Fibroblast of villous mesenchyme (primary cell): ENCODE measurements at regions not wholly inside any gene's neighbourhood (a gene's known extent, or its start where the extent isn't known, plus 50 kb on each side); places are given as distances from the start of the nearest gene placed in this dataset.
"Not testable (repeated sequence)": the region's sequence is repeated elsewhere in the genome, so short reads cannot be mapped to it uniquely, and the experiment has no call there.

Experiments used
- DNase-seq: peaks from one replicate; pipeline ENCODE4 v3.0.0-alpha.2; 2010; ENCODE audit warnings: low read depth
- H3K4me3 ChIP-seq: 2 replicates; pipeline ENCODE4 v1.5.1; 2011; ENCODE audit warnings: low read depth, mild to moderate bottlenecking, low read length

- not testable (repeated sequence) for H3K4me3 ChIP-seq, DNase-seq
Measured at GRCh38 chr4:49117951-49118350, 131.9 kb downstream of the CWH43 start.

GRCh38 chr4:49118379-49119212 is 132.5 kb downstream of the CWH43 start:
- peak; percentile 16 for DNase-seq
- H3K4me3 ChIP-seq, result not testable (repeated sequence)

DNA sequence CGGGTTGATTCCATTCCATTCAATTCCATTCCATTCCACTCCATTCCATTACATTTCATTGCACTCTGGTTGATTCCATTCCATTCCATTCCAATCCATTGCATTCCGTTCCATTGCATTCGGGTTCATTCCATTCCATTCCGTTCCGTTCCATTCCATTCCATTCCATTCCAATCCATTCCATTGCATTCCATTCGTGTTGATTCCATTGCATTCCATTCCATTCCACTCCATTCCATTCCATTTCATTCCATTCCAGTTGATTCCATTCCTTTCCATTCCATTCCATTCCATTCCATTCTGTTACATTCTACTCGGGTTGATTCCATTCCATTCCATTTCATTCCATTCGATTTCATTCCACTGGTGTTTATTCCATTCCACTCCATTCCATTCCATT is 133.3 kb downstream of the CWH43 start:
- not testable (repeated sequence) for H3K4me3 ChIP-seq, DNase-seq

- H3K4me3 ChIP-seq, result not testable (repeated sequence)
Measured at GRCh38 chr4:49120042-49120779, 134.1 kb downstream of the CWH43 start.

GRCh38 chr4:49120804-49121203 is 134.7 kb downstream of the CWH43 start:
- not testable (repeated sequence) for H3K4me3 ChIP-seq
- peak; percentile 45 for DNase-seq

More at GRCh38 chr4:49120042-49120779, 134.1 kb downstream of the CWH43 start:
- peak; percentile 16 for DNase-seq

DNA sequence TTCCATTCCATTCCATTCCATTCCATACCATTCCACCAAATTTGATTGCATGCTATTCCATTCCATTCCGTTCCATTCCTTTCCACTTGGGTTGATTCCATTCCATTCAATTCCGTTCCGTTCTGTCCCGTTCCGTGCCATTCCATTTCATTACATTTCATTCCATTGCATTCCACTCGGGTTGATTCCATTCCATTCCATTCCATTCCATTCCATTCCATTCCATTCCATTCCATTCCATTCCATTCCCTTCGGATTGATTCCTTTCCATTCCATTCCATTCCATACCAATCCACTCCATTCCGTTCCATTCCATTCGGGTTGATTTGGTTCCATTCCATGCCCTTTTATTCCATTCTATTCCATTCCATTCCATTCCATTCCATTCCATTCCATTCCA is 140.4 kb downstream of the CWH43 start:
- not testable (repeated sequence) for DNase-seq, H3K4me3 ChIP-seq

DNA sequence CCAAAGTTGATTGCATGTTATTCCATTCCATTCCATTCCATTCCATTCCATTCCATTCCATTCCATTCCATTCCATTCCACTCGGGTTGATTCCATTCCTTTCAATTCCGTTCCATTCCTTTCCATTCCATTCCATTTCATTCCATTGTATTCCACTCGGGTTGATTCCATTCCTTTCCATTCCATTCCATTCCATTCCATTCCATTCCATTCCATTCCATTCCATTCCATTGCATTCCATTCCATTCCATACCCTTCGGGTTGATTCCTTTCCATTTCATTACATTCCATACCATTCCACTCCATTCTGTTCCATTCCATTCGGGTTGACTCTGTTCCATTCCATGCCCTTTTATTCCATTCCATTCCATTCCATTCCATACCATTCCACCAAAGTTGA is 140.8 kb downstream of the CWH43 start:
- DNase-seq, H3K4me3 ChIP-seq: not testable (repeated sequence)

- not testable (repeated sequence) for H3K4me3 ChIP-seq, DNase-seq
Measured at GRCh38 chr4:49129385-49129784, 143.3 kb downstream of the CWH43 start.

- not testable (repeated sequence) for H3K4me3 ChIP-seq, DNase-seq
Measured at GRCh38 chr4:49129870-49130269, 143.8 kb downstream of the CWH43 start.

DNA sequence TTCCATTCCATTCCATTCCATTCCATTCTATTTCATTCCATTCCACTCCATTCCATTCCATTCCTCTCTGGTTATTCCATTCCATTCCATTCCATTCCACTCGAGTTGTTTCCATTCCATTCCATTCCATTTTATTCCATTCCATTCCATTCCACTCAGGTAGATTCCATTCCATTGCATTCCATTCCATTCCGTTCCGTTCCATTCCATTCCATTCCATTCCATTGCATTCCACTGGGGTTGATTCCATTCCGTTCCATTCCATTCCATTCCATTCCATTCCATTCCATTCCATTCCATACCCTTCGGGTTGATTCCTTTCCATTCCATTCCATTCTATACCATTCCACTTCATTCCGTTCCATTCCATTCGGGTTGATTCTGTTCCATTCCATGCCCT is 144.6 kb downstream of the CWH43 start:
- DNase-seq, H3K4me3 ChIP-seq: not testable (repeated sequence)

DNA sequence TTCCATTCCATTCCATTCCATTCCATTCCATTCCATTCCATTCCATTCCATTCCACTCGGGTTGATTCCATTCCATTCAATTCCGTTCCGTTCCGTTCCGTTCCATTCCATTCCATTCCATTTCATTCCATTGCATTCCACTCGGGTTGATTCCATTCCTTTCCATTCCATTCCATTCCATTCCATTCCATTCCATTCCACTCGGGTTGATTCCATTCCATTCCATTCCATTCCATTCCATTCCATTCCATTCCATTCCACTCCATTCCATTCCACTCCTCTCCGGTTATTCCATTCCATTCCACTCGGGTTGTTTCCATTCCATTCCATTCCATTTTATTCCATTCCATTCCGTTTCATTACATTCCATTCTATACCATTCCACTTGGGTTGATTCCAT is 151.0 kb downstream of the CWH43 start:
- DNase-seq, H3K4me3 ChIP-seq: not testable (repeated sequence)

DNA sequence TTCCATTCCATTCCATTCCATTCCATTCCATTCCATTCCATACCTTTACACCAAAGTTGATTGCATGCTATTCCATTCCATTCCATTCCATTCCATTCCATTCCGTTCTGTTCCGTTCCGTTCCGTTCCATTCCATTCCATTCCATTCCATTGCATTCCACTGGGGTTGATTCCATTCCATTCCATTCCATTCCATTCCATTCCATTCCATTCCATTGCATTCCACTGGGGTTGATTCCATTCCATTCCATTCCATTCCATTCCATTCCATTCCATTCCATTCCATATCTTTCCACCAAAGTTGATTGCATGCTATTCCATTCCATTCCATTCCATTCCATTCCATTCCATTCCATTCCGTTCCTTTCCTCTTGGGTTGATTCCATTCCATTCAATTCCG is 151.9 kb downstream of the CWH43 start:
- DNase-seq, H3K4me3 ChIP-seq: not testable (repeated sequence)

DNA sequence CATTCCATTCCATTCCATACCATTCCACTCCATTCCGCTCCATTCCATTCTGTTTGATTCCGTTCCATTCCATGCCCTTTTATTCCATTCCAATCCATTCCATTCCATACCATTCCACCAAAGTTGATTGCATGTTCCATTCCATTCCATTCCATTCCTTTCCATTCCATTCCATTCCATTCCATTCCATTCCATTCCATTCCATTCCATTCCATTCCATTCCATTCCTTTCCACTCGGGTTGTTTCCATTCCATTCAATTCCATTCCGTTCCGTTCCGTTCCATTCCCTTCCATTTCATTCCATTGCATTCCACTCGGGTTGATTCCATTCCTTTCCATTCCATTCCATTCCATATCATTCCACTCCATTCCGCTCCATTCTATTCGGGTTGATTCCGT is 152.7 kb downstream of the CWH43 start:
- not testable (repeated sequence) for H3K4me3 ChIP-seq, DNase-seq

DNA sequence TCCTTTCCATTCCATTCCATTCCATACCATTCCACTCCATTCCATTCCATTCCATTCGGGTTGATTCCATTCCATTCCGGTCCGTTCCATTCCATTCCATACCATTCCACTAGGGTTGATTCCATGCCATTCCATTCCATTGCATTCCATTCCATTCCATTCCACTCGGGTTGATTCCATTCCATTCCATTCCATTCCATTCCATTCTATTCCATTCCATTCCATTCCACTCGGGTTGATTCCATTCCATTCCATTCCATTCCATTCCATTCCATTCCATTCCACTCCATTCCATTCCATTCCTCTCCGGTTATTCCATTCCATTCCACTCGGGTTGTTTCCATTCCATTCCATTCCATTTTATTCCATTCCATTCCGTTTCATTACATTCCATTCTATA is 153.4 kb downstream of the CWH43 start:
- H3K4me3 ChIP-seq, DNase-seq: not testable (repeated sequence)

GRCh38 chr4:49140351-49140750 is 154.3 kb downstream of the CWH43 start:
- not testable (repeated sequence) for DNase-seq

DNA sequence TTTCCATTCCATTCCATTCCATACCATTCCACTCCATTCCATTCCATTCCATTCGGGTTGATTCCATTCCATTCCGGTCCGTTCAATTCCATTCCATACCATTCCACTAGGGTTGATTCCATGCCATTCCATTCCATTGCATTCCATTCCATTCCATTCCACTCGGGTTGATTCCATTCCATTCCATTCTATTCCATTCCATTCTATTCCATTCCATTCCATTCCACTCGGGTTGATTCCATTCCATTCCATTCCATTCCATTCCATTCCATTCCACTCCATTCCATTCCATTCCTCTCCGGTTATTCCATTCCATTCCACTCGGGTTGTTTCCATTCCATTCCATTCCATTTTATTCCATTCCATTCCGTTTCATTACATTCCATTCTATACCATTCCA is 155.9 kb downstream of the CWH43 start:
- not testable (repeated sequence) for DNase-seq, H3K4me3 ChIP-seq

More at GRCh38 chr4:49140351-49140750, 154.3 kb downstream of the CWH43 start:
- H3K4me3 ChIP-seq, result not testable (repeated sequence)

DNA sequence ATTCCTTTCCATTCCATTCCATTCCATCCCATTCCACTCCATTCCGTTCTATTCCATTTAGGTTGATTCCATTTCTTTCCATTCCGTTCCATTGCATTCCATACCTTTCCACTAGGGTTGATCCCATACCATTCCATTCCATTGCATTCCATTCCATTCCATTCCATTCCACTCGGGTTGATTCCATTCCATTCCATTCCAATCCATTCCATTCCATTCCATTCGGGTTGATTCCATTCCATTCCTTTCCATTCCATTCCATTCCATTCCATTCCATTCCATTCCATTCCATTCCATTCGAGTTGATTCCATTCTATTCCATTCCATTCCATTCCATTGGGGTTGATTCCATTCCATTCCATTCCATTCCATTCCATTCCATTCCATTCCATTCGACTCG is 161.1 kb downstream of the CWH43 start:
- not testable (repeated sequence) for H3K4me3 ChIP-seq, DNase-seq

- peak; percentile 30 for DNase-seq
- H3K4me3 ChIP-seq, result not testable (repeated sequence)
Measured at GRCh38 chr4:49147596-49147995, 161.5 kb downstream of the CWH43 start.

DNA sequence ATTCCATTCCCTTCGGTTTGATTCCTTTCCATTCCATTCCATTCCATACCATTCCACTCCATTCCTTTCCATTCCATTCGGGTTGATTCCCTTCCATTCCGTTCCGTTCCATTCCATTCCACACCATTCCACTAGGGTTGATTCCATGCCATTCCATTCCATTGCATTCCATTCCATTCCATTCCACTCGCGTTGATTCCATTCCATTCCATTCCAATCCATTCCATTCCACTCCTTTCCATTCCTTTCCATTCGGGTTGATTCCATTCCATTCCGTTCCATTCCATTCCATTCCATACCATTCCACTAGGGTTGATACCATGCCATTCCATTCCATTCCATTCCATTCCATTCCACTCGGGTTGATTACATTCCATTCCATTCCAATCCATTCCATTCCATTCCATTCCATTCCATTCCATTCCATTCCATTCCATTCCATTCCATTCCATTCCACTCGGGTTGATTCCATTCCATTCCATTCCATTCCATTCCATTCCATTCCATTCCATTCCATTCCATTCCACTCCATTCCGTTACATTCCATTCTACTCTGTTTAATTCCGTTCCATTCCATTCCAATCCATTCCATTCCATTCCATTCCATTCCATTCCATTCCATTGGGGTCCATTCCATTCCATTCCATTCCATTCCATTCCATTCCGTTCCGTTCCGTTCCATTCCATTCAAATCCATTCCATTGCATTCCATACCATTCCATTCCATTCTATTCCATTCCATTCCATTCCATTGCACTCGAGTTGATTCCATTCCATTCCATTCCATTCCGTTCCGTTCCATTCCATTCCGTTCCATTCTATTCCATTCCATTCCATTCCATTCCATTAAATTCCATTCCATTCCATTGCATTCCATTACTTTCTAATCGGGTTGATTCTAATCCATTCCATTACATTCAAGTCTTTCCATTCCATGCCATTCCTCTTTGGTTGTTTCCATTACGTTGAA is 163.2 kb downstream of the CWH43 start:
- peak; percentile 84 for DNase-seq
- H3K4me3 ChIP-seq, result not testable (repeated sequence)
